ENCODE measurements at regions not wholly inside any gene's neighbourhood (a gene's known extent, or its start where the extent isn't known, plus 50 kb on each side); places are given as distances from the start of the nearest gene placed in this dataset.

DNA sequence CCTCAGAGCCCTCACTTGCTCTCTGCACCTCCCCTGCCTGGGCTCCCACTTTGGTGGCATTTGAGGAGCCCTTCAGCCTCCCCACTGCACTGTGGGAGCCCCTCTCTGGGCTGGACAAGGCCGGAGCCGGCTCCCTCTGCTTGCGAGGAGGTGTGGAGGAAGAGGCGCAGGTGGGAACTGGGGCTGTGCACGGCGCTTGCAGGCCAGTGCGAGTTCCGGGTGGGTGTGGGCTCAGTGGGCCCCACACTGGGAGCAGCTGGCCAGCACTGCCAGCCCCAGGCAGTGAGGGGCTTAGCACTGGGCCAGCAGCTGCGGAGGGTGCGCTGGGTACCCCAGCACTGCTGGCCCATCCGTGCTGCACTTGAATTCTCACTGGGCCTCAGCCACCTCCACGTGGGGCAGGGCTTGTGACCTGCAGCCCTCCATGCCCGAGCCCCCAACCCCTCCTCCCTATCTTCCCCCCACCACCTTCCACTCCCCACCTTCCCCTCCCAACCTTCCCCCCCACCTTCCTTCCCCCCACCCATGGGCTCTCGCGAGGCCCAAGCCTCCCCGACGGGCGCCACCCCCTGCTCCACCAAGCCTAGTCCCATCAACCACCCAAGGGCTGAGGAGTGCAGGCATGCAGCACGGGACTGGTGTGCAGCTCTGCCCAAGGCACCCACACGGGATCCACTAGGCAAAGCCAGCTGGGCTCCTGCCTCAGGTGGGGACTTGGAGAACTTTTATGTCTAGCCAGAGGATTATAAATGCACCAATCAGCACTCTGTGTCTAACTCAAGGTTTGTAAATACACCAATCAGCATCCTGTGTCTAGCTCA lies 113.5 kb upstream of the BEND4 start:
- Mint-ChIP-seq H3K36me3 (ENCODE audit: low read depth) (peaks cover 68% of the 10 kb centered on the region), H3K4me3 (no peak overlapping the region), H3K9me3 (peaks cover 69% of the 10 kb centered on the region), H3K27ac (no peak overlapping the region), H3K27me3 (ENCODE audit: insufficient read depth, low read depth, poor library complexity) (peaks cover 6% of the 10 kb centered on the region), H3K4me1 (peaks cover 34% of the 10 kb centered on the region)
- Histone ChIP-seq H3K9me2 (ENCODE audit: insufficient read depth) (peaks cover 5% of the 10 kb centered on the region), H3K27ac (ENCODE audit: low read depth) (no peak overlapping the region), H3K4me3 (no peak overlapping the region), H3K27me3 (ENCODE audit: insufficient read depth) (no peaks in the 10 kb centered on the region), H4K20me1 (replicated peaks; ENCODE audit: insufficient read depth) (no peaks in the 10 kb centered on the region), H3F3A (replicated peaks; ENCODE audit: low read depth) (peaks cover 6% of the 10 kb centered on the region; the same call in 1 of the 2 replicates), H3K36me3 (ENCODE audit: insufficient read depth) (peaks cover 11% of the 10 kb centered on the region; the same call in 1 of the 2 replicates), H3K4me1 (ENCODE audit: insufficient read depth) (peaks cover 20% of the 10 kb centered on the region; the same call in 1 of the 2 replicates), H3K79me2 (replicated peaks; ENCODE audit: insufficient read depth) (no peaks in the 10 kb centered on the region), H2AFZ (no peak overlapping the region), H3K4me2 (no peak overlapping the region)
- TF ChIP-seq, protein P1, sequence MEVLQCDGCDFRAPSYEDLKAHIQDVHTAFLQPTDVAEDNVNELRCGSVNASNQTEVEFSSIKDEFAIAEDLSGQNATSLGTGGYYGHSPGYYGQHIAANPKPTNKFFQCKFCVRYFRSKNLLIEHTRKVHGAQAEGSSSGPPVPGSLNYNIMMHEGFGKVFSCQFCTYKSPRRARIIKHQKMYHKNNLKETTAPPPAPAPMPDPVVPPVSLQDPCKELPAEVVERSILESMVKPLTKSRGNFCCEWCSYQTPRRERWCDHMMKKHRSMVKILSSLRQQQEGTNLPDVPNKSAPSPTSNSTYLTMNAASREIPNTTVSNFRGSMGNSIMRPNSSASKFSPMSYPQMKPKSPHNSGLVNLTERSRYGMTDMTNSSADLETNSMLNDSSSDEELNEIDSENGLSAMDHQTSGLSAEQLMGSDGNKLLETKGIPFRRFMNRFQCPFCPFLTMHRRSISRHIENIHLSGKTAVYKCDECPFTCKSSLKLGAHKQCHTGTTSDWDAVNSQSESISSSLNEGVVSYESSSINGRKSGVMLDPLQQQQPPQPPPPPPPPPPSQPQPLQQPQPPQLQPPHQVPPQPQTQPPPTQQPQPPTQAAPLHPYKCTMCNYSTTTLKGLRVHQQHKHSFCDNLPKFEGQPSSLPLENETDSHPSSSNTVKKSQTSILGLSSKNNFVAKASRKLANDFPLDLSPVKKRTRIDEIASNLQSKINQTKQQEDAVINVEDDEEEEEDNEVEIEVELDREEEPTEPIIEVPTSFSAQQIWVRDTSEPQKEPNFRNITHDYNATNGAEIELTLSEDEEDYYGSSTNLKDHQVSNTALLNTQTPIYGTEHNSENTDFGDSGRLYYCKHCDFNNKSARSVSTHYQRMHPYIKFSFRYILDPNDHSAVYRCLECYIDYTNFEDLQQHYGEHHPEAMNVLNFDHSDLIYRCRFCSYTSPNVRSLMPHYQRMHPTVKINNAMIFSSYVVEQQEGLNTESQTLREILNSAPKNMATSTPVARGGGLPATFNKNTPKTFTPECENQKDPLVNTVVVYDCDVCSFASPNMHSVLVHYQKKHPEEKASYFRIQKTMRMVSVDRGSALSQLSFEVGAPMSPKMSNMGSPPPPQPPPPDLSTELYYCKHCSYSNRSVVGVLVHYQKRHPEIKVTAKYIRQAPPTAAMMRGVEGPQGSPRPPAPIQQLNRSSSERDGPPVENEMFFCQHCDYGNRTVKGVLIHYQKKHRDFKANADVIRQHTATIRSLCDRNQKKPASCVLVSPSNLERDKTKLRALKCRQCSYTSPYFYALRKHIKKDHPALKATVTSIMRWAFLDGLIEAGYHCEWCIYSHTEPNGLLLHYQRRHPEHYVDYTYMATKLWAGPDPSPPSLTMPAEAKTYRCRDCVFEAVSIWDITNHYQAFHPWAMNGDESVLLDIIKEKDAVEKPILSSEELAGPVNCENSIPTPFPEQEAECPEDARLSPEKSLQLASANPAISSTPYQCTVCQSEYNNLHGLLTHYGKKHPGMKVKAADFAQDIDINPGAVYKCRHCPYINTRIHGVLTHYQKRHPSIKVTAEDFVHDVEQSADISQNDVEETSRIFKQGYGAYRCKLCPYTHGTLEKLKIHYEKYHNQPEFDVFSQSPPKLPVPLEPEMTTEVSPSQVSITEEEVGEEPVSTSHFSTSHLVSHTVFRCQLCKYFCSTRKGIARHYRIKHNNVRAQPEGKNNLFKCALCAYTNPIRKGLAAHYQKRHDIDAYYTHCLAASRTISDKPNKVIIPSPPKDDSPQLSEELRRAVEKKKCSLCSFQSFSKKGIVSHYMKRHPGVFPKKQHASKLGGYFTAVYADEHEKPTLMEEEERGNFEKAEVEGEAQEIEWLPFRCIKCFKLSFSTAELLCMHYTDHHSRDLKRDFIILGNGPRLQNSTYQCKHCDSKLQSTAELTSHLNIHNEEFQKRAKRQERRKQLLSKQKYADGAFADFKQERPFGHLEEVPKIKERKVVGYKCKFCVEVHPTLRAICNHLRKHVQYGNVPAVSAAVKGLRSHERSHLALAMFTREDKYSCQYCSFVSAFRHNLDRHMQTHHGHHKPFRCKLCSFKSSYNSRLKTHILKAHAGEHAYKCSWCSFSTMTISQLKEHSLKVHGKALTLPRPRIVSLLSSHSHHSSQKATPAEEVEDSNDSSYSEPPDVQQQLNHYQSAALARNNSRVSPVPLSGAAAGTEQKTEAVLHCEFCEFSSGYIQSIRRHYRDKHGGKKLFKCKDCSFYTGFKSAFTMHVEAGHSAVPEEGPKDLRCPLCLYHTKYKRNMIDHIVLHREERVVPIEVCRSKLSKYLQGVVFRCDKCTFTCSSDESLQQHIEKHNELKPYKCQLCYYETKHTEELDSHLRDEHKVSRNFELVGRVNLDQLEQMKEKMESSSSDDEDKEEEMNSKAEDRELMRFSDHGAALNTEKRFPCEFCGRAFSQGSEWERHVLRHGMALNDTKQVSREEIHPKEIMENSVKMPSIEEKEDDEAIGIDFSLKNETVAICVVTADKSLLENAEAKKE (CRISPR knock-in tag; IDR thresholded peaks at IDR 0.05) = no peak
- no peak for TF ChIP-seq POLR2AphosphoS5 (IDR thresholded peaks at IDR 0.05; ENCODE audit: low read depth)
- TF ChIP-seq ZNF114 (CRISPR knock-in tag; IDR thresholded peaks at IDR 0.05) = no peak
- no peak for TF ChIP-seq STAT1 (IDR thresholded peaks at IDR 0.05; ENCODE audit: unreplicated experiment)
- TF ChIP-seq JUNB (IDR thresholded peaks at IDR 0.05; ENCODE audit: unreplicated experiment) = no peak
- TF ChIP-seq NANOG (IDR thresholded peaks at IDR 0.05; ENCODE audit: borderline replicate concordance) = no peak
- TF ChIP-seq, protein P2, sequence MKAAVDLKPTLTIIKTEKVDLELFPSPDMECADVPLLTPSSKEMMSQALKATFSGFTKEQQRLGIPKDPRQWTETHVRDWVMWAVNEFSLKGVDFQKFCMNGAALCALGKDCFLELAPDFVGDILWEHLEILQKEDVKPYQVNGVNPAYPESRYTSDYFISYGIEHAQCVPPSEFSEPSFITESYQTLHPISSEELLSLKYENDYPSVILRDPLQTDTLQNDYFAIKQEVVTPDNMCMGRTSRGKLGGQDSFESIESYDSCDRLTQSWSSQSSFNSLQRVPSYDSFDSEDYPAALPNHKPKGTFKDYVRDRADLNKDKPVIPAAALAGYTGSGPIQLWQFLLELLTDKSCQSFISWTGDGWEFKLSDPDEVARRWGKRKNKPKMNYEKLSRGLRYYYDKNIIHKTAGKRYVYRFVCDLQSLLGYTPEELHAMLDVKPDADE (IDR thresholded peaks at IDR 0.05) = no peak
- TF ChIP-seq EZH2phosphoT487 (IDR thresholded peaks at IDR 0.05; ENCODE audit: unreplicated experiment) = no peak
- TF ChIP-seq CTCF (conservative IDR thresholded peaks at IDR 0.05; ENCODE audit: low read depth in 2 of 2) = no peak
- TF ChIP-seq, protein P3, sequence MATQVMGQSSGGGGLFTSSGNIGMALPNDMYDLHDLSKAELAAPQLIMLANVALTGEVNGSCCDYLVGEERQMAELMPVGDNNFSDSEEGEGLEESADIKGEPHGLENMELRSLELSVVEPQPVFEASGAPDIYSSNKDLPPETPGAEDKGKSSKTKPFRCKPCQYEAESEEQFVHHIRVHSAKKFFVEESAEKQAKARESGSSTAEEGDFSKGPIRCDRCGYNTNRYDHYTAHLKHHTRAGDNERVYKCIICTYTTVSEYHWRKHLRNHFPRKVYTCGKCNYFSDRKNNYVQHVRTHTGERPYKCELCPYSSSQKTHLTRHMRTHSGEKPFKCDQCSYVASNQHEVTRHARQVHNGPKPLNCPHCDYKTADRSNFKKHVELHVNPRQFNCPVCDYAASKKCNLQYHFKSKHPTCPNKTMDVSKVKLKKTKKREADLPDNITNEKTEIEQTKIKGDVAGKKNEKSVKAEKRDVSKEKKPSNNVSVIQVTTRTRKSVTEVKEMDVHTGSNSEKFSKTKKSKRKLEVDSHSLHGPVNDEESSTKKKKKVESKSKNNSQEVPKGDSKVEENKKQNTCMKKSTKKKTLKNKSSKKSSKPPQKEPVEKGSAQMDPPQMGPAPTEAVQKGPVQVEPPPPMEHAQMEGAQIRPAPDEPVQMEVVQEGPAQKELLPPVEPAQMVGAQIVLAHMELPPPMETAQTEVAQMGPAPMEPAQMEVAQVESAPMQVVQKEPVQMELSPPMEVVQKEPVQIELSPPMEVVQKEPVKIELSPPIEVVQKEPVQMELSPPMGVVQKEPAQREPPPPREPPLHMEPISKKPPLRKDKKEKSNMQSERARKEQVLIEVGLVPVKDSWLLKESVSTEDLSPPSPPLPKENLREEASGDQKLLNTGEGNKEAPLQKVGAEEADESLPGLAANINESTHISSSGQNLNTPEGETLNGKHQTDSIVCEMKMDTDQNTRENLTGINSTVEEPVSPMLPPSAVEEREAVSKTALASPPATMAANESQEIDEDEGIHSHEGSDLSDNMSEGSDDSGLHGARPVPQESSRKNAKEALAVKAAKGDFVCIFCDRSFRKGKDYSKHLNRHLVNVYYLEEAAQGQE (IDR thresholded peaks at IDR 0.05; ENCODE audit: unreplicated experiment) = no peak
- TF ChIP-seq EZH2 (IDR thresholded peaks at IDR 0.05; ENCODE audit: low read depth, unreplicated experiment) = no peak
- no peak for TF ChIP-seq CREB1 (CRISPR knock-in tag; IDR thresholded peaks at IDR 0.05; ENCODE audit: low read depth)
- TF ChIP-seq ZNF331 (CRISPR knock-in tag; IDR thresholded peaks at IDR 0.05; ENCODE audit: low read depth) = no peak
- DNase-seq (ENCODE audit: low spot score) (no peak), ATAC-seq (no peak)

Measured in GM23338 (cell line).